AG09309 (cell line): ENCODE measurements at regions not wholly inside any gene's neighbourhood (a gene's known extent, or its start where the extent isn't known, plus 50 kb on each side); places are given as distances from the start of the nearest gene placed in this dataset.

ENCODE experiments used
- DNase-seq: peaks from one replicate; pipeline ENCODE4 v3.0.0-alpha.2; 2010; ENCODE audit warnings: low read depth
- H3K4me3 ChIP-seq: 2 replicates; pipeline ENCODE4 v1.5.1; 2011; ENCODE audit warnings: mild to moderate bottlenecking, low read depth, low read length, moderate library complexity; ENCODE audit not compliant: control insufficient read depth
- TF ChIP-seq, protein P1 (sequence below): IDR thresholded peaks from 2 replicates; pipeline ENCODE4 v1.5.1; 2011; ENCODE audit warnings: mild to moderate bottlenecking, low read depth, low read length, inconsistent platforms; ENCODE audit not compliant: insufficient read depth, control insufficient read depth; ENCODE audit errors: missing control alignments

DNA sequence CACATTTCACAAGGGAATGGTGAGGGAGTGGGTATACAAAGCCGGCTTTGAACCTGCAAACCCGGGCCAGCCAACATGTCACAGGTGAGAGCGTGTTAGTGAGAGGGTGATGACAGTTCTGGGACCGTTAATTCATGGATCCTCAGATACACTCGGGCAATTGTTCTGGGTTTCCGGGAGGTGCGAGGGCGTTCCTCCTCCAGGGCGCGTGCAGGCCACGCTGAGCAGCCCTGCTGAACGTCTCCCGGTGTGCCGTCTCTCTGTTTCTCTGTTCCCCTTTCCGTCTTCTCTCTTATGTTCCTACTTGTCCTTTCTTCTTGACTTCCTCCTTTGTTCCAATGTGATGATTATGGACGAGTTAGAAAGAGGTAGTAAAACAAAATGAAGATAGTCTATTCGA lies 130.0 kb upstream of the GMDS start:
- DNase-seq: no peak
- H3K4me3 ChIP-seq: no peak overlapping the region
- TF ChIP-seq, protein P1, sequence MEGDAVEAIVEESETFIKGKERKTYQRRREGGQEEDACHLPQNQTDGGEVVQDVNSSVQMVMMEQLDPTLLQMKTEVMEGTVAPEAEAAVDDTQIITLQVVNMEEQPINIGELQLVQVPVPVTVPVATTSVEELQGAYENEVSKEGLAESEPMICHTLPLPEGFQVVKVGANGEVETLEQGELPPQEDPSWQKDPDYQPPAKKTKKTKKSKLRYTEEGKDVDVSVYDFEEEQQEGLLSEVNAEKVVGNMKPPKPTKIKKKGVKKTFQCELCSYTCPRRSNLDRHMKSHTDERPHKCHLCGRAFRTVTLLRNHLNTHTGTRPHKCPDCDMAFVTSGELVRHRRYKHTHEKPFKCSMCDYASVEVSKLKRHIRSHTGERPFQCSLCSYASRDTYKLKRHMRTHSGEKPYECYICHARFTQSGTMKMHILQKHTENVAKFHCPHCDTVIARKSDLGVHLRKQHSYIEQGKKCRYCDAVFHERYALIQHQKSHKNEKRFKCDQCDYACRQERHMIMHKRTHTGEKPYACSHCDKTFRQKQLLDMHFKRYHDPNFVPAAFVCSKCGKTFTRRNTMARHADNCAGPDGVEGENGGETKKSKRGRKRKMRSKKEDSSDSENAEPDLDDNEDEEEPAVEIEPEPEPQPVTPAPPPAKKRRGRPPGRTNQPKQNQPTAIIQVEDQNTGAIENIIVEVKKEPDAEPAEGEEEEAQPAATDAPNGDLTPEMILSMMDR: no peak

DNA sequence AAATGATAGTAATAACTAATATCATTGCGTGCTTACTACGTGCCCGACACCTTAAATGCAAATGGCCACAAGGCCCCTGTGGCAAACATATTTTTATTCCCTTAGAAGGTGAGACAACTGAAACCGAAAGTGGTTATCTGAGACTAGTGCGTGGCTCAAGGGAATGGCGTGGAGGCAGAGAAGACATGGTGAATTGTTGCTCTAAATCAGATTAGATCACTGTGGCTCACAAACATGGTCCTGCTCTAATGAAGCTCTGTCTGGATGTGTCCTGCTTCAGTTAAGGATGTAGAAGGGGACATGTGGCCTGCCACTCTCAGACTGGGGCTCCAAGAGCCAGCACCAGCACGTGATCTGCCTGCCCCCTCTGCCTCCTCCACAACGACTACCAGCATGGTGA lies 124.2 kb upstream of the GMDS start:
- no peak overlapping the region for H3K4me3 ChIP-seq
- no peak for DNase-seq
- TF ChIP-seq, protein P1: no peak

DNA sequence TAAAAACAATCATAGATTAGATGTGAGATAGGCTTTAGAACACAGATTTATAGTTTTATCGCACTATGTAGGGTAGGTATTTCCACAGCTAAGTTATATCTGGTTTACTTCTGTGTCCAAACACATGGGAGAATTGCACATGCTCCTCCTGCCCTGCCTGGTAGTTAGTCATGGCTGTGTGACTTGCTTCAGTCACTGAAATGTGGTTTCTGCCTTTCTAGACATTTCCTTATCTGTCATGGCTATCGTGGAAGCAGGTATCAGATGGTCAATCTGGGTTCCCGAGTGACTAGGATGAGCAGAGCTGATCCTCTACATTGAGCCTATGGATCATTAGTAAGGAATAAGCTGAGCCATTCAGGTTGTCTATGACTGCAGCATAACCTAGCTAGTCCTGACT lies 117.8 kb upstream of the GMDS start:
- no peak for DNase-seq
- no peak overlapping the region for H3K4me3 ChIP-seq
- TF ChIP-seq, protein P1: no peak

- no peak for DNase-seq
- H3K4me3 ChIP-seq: no peak overlapping the region
- TF ChIP-seq, protein P1: no peak
Measured at GRCh38 chr6:2361195-2361594, 115.8 kb upstream of the GMDS start.

GRCh38 chr6:2360716-2361115 lies 115.3 kb upstream of the GMDS start:
- TF ChIP-seq, protein P1: no peak
- no peak overlapping the region for H3K4me3 ChIP-seq
- DNase-seq: no peak

- H3K4me3 ChIP-seq: no peak overlapping the region
- DNase-seq: no peak
- TF ChIP-seq, protein P1: no peak
Measured at GRCh38 chr6:2360126-2360525, 114.7 kb upstream of the GMDS start.

DNA sequence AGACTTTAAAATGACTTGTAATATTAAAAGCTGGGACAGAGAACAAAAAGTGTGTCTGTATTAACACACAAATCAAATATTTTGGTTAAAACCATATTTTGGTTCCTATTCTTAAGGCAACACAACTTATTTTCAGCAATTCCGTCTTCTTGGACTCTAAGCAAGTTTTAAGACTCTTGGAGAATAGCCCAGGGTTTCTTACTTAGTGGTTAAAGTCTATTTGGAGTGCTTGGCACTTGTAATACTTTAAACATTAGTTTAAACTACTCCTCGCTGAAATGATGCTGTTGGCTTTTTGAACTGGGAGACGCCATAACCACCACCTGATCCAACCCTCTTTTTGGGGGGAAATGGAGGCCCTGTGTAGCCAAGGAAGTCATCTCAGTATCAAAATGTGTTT lies 109.7 kb upstream of the GMDS start:
- TF ChIP-seq, protein P1: no peak
- H3K4me3 ChIP-seq: no peak overlapping the region
- no peak for DNase-seq
